Keratinocyte (primary cell): ENCODE measurements at regions not wholly inside any gene's neighbourhood (a gene's known extent, or its start where the extent isn't known, plus 50 kb on each side); places are given as distances from the start of the nearest gene placed in this dataset.

ENCODE experiments used
- DNase-seq: peaks from one replicate; pipeline ENCODE4 v3.0.0-alpha.2; 2011; ENCODE audit warnings: low read depth, missing footprints, low spot score
- FAIRE-seq: peaks from 2 replicates; lab custom pipeline; 2011; peaks lifted over from hg19 to GRCh38; lab: Jason Lieb, UNC
- H2AFZ ChIP-seq: 2 replicates; pipeline ENCODE4 v1.6.0; 2012; ENCODE audit warnings: low read length, control low read depth, inconsistent platforms; ENCODE audit not compliant: control insufficient read depth
- H3K27ac ChIP-seq: 2 replicates; pipeline ENCODE4 v1.5.1; 2011; ENCODE audit warnings: low read length; ENCODE audit not compliant: control insufficient read depth, insufficient read depth
- H3K27me3 ChIP-seq: 3 replicates; pipeline ENCODE4 v1.6.0; 2011; ENCODE audit warnings: low read length; ENCODE audit not compliant: control insufficient read depth, insufficient read depth; ENCODE audit errors: extremely low read depth
- H3K36me3 ChIP-seq, 2 experiments: 2 replicates in 1 of 2; 3 replicates in 1 of 2; pipeline ENCODE4 v1.5.1; 2011; ENCODE audit warnings: low read length in 2 of 2, mild to moderate bottlenecking in 1 of 2; ENCODE audit not compliant: control insufficient read depth in 2 of 2, insufficient read depth in 2 of 2; ENCODE audit errors: extremely low read depth in 1 of 2
- H3K4me1 ChIP-seq: 3 replicates; pipeline ENCODE4 v1.5.1; 2011; ENCODE audit warnings: low read length; ENCODE audit not compliant: control insufficient read depth, insufficient read depth; ENCODE audit errors: extremely low read depth
- H3K4me2 ChIP-seq: 3 replicates; pipeline ENCODE4 v1.6.0; 2011; ENCODE audit warnings: low read depth, low read length; ENCODE audit not compliant: control insufficient read depth, insufficient read depth; ENCODE audit errors: extremely low read depth
- H3K4me3 ChIP-seq, 3 experiments: fragments of 200-600 bp in 1 of 3; sonication (generic) in 1 of 3; 2 replicates in 2 of 3; 3 replicates in 1 of 3; pipeline ENCODE4 v1.5.1; 2011 to 2016; ENCODE audit warnings: low read length in 3 of 3, mild to moderate bottlenecking in 3 of 3, control low read depth in 2 of 3, inconsistent platforms in 1 of 3, low read depth in 1 of 3, mixed read lengths in 1 of 3, mixed run types in 1 of 3, moderate library complexity in 1 of 3; ENCODE audit not compliant: control insufficient read depth in 2 of 3, insufficient read depth in 2 of 3; ENCODE audit errors: extremely low read depth in 1 of 3
- H3K79me2 ChIP-seq: 2 replicates; pipeline ENCODE4 v1.6.0; 2012; ENCODE audit warnings: low read length; ENCODE audit not compliant: control insufficient read depth, insufficient read depth
- H3K9ac ChIP-seq: 3 replicates; pipeline ENCODE4 v1.6.0; 2011; ENCODE audit warnings: low read length; ENCODE audit not compliant: control insufficient read depth, insufficient read depth; ENCODE audit errors: extremely low read depth
- H3K9me1 ChIP-seq: 3 replicates; pipeline ENCODE4 v1.6.0; 2011; ENCODE audit warnings: low read length; ENCODE audit not compliant: control insufficient read depth, insufficient read depth; ENCODE audit errors: extremely low read depth
- H3K9me3 ChIP-seq: 2 replicates; pipeline ENCODE4 v1.5.1; 2012; ENCODE audit warnings: low read depth, low read length; ENCODE audit not compliant: control insufficient read depth
- H4K20me1 ChIP-seq: 3 replicates; pipeline ENCODE4 v1.6.0; 2011; ENCODE audit warnings: low read length; ENCODE audit not compliant: control insufficient read depth, insufficient read depth; ENCODE audit errors: extremely low read depth
- EZH2 ChIP-seq: IDR thresholded peaks from one replicate; pipeline ENCODE4 v1.6.1; 2012; ENCODE audit warnings: inconsistent platforms, mild to moderate bottlenecking, low read length, moderate library complexity
- dilution Hi-C: fragments of 300-500 bp; cut with MboI; formaldehyde crosslinking; loops from one replicate; pipeline ENCODE4 v1.7.0; 2020; ENCODE audit warnings: low sequenced_read_pairs; ENCODE audit not compliant: extremely low pct_ligation_motif_present
- TF ChIP-seq, protein P1 (sequence below), 3 experiments: IDR thresholded peaks in 1 of 3; conservative IDR thresholded peaks in 1 of 3; optimal IDR thresholded peaks in 1 of 3; 2 replicates in 2 of 3; 3 replicates in 1 of 3; pipeline versions ENCODE3 to v1.5.1; 2011; ENCODE audit warnings: low read length in 3 of 3, mild to moderate bottlenecking in 3 of 3, moderate library complexity in 2 of 3, control low read depth in 1 of 3, inconsistent platforms in 1 of 3; ENCODE audit not compliant: insufficient read depth in 2 of 3; ENCODE audit errors: extremely low read depth in 1 of 3

DNA sequence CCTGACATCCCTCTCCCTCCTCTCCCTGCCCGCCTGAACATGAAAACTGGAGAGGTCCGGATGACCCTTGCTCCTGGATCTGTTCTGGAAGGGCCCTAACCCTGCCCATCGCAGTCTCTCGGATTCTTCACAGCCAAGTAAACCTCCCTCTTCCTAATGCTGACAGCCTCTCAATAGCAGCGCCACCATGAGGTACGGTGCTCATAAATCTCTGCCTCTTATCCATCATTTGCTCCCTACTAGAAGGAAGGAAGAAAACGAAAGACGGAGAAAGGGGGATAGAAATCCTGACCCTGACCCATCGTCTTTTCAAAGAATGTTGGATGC, 257.9 kb downstream of the BCL11A start:
- H3K4me1 ChIP-seq: peaks cover 22% of the 10 kb centered on the region
- no peak overlapping the region for H3K4me3 ChIP-seq
- no peaks in the 10 kb centered on the region for H3K79me2 ChIP-seq
- dilution Hi-C loops: no loop called here
- no peaks in the 10 kb centered on the region for H3K9me1 ChIP-seq
- no peaks in the 10 kb centered on the region for H3K36me3 ChIP-seq
- no peaks in the 10 kb centered on the region for H4K20me1 ChIP-seq
- H3K4me2 ChIP-seq: no peak overlapping the region
- TF ChIP-seq, protein P1, sequence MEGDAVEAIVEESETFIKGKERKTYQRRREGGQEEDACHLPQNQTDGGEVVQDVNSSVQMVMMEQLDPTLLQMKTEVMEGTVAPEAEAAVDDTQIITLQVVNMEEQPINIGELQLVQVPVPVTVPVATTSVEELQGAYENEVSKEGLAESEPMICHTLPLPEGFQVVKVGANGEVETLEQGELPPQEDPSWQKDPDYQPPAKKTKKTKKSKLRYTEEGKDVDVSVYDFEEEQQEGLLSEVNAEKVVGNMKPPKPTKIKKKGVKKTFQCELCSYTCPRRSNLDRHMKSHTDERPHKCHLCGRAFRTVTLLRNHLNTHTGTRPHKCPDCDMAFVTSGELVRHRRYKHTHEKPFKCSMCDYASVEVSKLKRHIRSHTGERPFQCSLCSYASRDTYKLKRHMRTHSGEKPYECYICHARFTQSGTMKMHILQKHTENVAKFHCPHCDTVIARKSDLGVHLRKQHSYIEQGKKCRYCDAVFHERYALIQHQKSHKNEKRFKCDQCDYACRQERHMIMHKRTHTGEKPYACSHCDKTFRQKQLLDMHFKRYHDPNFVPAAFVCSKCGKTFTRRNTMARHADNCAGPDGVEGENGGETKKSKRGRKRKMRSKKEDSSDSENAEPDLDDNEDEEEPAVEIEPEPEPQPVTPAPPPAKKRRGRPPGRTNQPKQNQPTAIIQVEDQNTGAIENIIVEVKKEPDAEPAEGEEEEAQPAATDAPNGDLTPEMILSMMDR (optimal IDR thresholded peaks at IDR 0.05 in 1 of 3, IDR thresholded peaks at IDR 0.05 in 1 of 3, conservative IDR thresholded peaks at IDR 0.05 in 1 of 3; ENCODE audit: extremely low read depth in 1 of 3, insufficient read depth in 2 of 3, low read length in 3 of 3): peak in 1 of 3 experiments; percentile 5
- no peak for TF ChIP-seq EZH2
- no peak overlapping the region for H3K27ac ChIP-seq
- no peaks in the 10 kb centered on the region for H3K27me3 ChIP-seq
- DNase-seq (no peak), FAIRE-seq (no peak)
- no peak overlapping the region for H3K9ac ChIP-seq
- no peaks in the 10 kb centered on the region for H3K9me3 ChIP-seq
- H2AFZ ChIP-seq: no peak overlapping the region

DNA sequence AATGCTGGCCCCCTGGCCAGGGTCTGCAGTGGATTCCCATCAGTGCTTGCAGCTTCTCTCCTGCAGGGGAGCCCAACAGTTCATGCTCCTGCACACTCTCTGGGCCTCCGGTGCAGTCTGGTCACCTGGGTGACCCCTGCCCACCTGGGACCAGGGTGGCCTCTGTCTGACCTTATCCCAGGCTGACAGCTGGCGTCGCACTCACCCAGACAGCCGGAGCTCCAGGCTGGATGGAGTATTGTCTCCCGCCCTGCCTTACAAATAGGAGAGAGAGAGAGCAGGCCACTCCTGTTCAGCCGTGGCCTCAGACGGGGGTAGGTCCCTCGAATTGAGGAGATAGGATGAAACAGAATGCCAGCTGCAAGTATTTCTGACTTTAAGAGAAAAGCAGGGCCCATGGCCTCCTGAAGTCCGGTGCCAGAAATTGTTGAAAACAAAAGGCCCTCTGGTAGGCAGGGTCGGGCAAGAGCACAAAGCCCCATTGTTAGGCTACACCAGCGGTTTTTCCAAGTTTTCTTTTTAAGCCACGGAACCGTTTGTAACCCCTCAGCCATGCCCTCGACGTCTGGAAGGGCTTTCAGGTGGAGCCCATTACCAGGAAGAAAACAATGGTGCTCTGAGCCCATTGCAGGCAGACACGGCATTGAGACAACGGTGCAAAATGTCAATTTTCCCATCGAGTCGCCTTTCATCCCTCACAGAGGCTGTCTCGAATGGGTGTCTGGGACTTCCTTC, 258.4 kb downstream of the BCL11A start:
- Histone ChIP-seq H3K9ac (no peak overlapping the region), H4K20me1 (no peaks in the 10 kb centered on the region), H3K4me1 (peaks cover 22% of the 10 kb centered on the region), H2AFZ (no peak overlapping the region), H3K36me3 (no peaks in the 10 kb centered on the region), H3K27me3 (no peaks in the 10 kb centered on the region), H3K79me2 (no peaks in the 10 kb centered on the region), H3K9me3 (no peaks in the 10 kb centered on the region), H3K27ac (no peak overlapping the region), H3K4me2 (no peak overlapping the region), H3K4me3 (no peak overlapping the region), H3K9me1 (no peaks in the 10 kb centered on the region)
- FAIRE-seq (no peak), DNase-seq (no peak)
- dilution Hi-C loops: no loop called here
- TF ChIP-seq EZH2: no peak
- TF ChIP-seq, protein P1 (optimal IDR thresholded peaks at IDR 0.05 in 1 of 3, IDR thresholded peaks at IDR 0.05 in 1 of 3, conservative IDR thresholded peaks at IDR 0.05 in 1 of 3; ENCODE audit: extremely low read depth in 1 of 3, insufficient read depth in 2 of 3, low read length in 3 of 3): no peak
